ENCODE measurements at regions not wholly inside any gene's neighbourhood (a gene's known extent, or its start where the extent isn't known, plus 50 kb on each side); places are given as distances from the start of the nearest gene placed in this dataset.

DNA sequence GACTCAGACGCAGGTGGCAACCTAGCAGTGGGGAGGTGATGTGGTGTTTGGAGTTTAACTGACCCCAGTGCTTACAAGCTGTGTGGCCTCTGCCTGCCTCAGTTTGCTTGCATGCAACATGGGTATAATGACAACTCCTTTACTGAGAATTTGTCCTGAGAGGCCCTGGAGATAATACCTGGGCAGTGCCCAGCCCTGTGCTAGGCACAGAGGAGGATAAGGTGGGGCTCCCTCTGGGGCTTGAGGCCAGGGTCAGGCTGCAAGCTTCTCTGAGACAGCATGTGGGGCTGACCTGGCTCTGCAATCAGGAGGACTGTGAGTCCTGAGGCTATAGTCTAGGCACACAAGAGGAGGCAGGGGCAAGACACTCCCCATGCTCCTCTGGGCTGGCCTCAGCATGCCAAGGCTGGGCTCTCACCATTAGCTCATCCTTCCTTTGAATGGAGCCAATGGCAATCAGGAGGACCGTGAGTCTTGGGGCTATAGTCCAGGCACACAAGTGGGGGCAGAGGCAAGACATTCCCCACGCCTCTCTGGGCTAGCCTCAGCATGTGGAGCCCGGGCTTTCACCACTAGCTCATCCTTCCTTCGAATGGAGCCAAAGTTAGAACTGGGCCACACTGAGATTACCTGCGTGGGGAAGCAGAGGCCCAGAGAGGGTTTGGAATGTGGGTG, 147.9 kb downstream of the RPS24 start:
- H3K4me3 Mint-ChIP-seq = no peak overlapping the region
- H3K27ac Mint-ChIP-seq = no peak overlapping the region
- no peaks in the 10 kb centered on the region for H3K9me3 Mint-ChIP-seq
- H3K4me1 Mint-ChIP-seq (ENCODE audit: low read depth) = no peaks in the 10 kb centered on the region
- intact Hi-C loops (cut with micrococcal nuclease) = no loop called here
- H3K27me3 Mint-ChIP-seq (ENCODE audit: insufficient read depth) = no peaks in the 10 kb centered on the region
- DNase-seq (ENCODE audit: low spot score) = no peak
- H3K36me3 Mint-ChIP-seq (ENCODE audit: low read depth) = no peaks in the 10 kb centered on the region

DNA sequence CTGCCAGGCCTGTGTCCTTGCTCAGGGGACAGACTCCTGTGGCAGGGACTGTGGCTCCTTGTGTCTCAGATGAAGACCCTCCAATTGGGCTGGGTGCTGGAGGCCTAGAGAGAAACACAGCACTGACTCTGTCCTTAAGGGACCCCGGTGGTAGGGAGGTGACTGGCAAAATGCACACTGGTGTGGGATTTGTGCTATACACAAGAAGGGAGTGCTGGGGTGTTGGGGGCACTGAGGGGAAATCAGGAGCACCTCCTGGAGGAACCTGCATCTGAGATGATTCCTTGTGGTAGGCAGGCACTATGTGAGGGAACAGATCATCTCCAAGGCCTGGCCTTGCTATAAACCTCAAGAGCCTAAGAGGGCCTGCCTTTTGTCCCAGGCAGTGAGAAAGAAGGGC, 149.2 kb downstream of the RPS24 start:
- Mint-ChIP-seq H3K27me3 (ENCODE audit: insufficient read depth) (no peaks in the 10 kb centered on the region), H3K36me3 (ENCODE audit: low read depth) (no peaks in the 10 kb centered on the region), H3K4me3 (no peak overlapping the region), H3K9me3 (no peaks in the 10 kb centered on the region), H3K4me1 (ENCODE audit: low read depth) (no peaks in the 10 kb centered on the region), H3K27ac (no peak overlapping the region)
- DNase-seq (ENCODE audit: low spot score) = no peak
- intact Hi-C loops (cut with micrococcal nuclease) = no loop called here

DNA sequence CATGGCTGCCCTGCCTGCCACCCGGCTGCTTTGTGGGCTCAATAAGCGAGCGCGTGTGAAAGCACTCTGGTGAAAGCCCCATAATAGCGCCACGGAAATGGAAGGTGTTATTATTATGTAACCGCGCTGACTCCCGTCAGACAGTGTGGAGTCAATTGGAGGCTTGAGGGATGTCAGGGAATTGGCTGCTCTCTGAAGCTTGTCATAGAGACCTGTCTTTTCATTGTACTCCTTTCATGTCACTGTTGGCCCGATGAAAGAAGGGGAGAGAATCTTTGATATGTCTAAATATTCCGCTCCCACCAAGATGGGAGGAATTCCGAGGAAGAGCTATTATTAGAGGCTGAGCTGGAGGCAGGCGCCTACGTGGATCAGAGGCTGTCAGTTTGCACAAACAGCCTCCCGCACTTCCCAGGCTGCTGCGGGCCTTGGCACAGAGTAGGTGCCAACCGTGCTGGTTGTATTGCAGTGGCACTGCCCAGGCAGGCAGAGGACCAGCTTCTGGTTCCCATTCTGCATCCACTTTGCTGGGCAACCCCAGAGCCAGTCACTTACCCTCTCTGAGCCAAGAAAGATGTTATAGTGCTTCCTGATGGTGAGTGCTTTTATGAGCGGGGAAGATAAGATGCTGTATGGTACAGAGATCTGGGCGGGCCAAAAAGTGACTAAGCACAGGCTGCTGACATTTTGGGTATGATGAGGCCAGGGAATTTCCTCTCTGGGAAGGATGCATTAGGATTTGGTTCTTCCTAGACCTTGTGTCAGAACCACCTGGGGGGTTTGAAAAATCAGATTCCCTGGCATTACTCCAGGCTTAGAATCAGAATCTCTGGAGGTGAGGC, 151.4 kb downstream of the RPS24 start:
- Mint-ChIP-seq H3K9me3 (no peaks in the 10 kb centered on the region), H3K4me3 (no peak overlapping the region), H3K4me1 (ENCODE audit: low read depth) (no peaks in the 10 kb centered on the region), H3K27ac (no peak overlapping the region), H3K27me3 (ENCODE audit: insufficient read depth) (no peaks in the 10 kb centered on the region), H3K36me3 (ENCODE audit: low read depth) (no peaks in the 10 kb centered on the region)
- no peak for DNase-seq (ENCODE audit: low spot score)
- intact Hi-C loops (cut with micrococcal nuclease) = no loop called here

DNA sequence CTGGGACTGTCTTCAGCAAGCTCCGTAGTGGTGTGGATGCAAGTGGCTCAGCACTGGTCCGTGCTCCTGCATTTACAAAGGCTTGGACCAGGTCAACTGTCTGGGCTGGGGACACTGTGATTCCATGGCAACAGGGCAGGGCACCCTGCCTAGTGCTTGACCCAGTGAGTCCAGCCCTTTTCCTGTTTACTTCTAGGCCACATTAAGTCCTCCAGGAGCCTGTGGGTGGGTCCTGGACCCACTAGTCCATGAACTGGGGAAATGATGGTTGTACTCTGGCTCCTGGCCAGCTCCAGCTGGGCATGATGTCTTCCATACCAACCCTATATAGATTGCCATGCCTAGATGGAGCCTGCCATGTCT, 152.0 kb downstream of the RPS24 start:
- H3K27ac Mint-ChIP-seq = no peak overlapping the region

DNA sequence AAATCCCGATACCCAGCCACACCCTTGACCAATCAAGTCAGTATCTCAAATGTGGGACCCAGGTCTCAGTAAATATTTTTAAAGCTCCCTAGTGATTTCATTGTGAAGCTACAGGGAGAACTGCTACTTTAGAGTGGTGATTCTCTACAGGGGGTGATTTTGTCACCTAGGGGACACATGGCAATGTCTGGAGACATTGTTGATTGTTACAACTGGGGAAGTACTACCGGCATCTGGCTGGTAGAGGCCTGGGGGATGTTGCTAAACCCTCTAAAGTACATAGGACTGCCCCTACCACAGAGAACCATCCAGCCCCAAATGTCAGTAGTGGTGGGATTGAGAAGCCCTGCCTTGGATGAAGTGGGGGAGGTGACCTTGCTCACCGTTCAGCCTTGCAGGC, 152.9 kb downstream of the RPS24 start:
- intact Hi-C loops (cut with micrococcal nuclease) = no loop called here
- Mint-ChIP-seq H3K36me3 (ENCODE audit: low read depth) (no peaks in the 10 kb centered on the region), H3K27me3 (ENCODE audit: insufficient read depth) (no peaks in the 10 kb centered on the region)

More for the DNA sequence above, 152.0 kb downstream of the RPS24 start:
- H3K4me3 Mint-ChIP-seq = no peak overlapping the region
- no peaks in the 10 kb centered on the region for H3K36me3 Mint-ChIP-seq (ENCODE audit: low read depth)
- intact Hi-C loops (cut with micrococcal nuclease) = no loop called here
- DNase-seq (ENCODE audit: low spot score) = no peak
- H3K4me1 Mint-ChIP-seq (ENCODE audit: low read depth) = no peaks in the 10 kb centered on the region
- H3K9me3 Mint-ChIP-seq = no peaks in the 10 kb centered on the region
- no peaks in the 10 kb centered on the region for H3K27me3 Mint-ChIP-seq (ENCODE audit: insufficient read depth)

DNA sequence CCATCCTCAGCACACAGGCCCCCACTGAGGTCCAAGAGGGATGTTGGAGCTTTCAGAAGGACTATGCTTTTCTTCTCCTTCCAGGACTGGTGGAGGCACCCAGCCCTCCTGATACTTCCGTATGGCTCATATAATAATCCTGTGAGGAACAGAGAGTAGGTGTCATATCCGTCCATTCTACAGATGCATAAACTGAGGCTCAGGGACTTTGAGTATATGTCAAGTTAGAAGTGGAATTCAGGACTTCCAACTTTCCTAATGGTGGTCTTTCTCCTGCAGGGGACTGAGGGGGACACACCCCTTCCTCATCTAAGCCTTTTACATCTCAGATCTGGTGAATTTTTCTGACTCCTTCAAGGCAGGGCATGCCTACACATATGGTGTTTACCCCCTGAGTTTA, 153.7 kb downstream of the RPS24 start:
- Mint-ChIP-seq H3K9me3 (no peaks in the 10 kb centered on the region), H3K27me3 (ENCODE audit: insufficient read depth) (peaks cover under 1% of the 10 kb centered on the region), H3K4me1 (ENCODE audit: low read depth) (no peaks in the 10 kb centered on the region), H3K27ac (no peak overlapping the region), H3K4me3 (no peak overlapping the region), H3K36me3 (ENCODE audit: low read depth) (no peaks in the 10 kb centered on the region)
- DNase-seq (ENCODE audit: low spot score) = no peak
- intact Hi-C loops (cut with micrococcal nuclease) = no loop called here

More for the DNA sequence above, 152.9 kb downstream of the RPS24 start:
- Mint-ChIP-seq H3K4me1 (ENCODE audit: low read depth) (no peaks in the 10 kb centered on the region), H3K9me3 (no peaks in the 10 kb centered on the region), H3K27ac (no peak overlapping the region), H3K4me3 (no peak overlapping the region)
- no peak for DNase-seq (ENCODE audit: low spot score)

DNA sequence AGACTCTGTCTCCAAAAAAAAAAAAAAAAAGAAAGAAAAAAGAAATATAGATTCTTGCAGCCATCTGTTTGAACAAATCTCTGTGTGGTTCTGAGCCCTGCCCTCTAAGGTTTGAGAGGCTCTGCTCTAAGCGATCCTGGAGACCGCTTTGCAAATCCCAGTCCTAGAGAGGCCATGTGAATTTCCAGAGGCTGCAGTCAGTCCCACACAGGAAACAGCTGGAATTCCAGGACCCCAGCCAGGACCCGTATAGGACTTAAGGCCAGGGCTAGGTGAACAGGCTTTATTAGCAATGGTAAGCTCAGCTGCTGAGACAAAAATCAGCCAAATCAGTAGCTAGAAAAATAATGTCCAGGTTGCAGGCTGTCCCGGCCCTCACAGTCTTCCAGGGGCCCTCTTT, 154.8 kb downstream of the RPS24 start:
- intact Hi-C loops (cut with micrococcal nuclease) = no loop called here
- no peaks in the 10 kb centered on the region for H3K36me3 Mint-ChIP-seq (ENCODE audit: low read depth)
- peaks cover 2% of the 10 kb centered on the region for H3K27me3 Mint-ChIP-seq (ENCODE audit: insufficient read depth)

DNA sequence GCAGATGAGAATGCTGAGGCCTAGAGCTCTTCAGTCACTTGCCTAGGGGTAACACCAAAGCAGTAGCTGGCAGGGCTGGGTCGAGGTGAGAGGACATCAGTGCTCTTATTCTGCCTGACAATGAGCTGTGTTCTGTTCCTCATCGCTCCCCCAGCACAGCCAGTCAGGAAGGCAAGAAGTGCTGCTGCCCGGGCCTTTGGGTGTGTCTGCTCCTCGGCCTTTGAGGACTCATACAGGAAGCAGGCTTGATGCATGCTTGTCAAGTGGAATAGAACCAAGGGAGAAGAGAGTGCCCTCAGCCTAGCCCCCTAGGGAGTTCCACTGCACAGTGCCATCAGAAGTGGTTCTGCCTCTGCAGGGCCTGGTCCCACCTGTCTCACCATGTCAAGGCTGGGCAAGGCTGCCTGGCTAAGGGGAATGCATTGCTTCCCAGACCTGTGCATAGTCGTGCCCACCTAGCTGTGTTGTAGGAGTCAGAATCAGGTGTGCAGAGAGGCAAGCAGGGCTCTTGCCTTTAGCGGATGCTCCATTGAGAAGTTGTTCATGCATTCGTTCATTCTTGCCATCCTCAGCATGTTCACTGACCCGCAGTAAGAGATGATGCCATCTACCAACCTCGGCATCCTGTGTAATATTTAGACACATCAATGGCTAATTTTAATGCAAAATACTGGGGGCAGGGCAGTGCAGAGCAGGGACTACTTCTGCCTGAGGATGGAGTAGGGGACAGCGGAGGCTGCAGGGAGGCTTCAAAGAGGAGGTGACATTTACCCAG, 156.6 kb downstream of the RPS24 start:
- Mint-ChIP-seq H3K27me3 (ENCODE audit: insufficient read depth) (peaks cover 2% of the 10 kb centered on the region), H3K9me3 (peaks cover 4% of the 10 kb centered on the region), H3K4me3 (no peak overlapping the region), H3K27ac (no peak overlapping the region), H3K4me1 (ENCODE audit: low read depth) (no peaks in the 10 kb centered on the region), H3K36me3 (ENCODE audit: low read depth) (no peaks in the 10 kb centered on the region)
- DNase-seq (ENCODE audit: low spot score) = no peak
- intact Hi-C loops (cut with micrococcal nuclease) = no loop called here

More for the DNA sequence above, 154.8 kb downstream of the RPS24 start:
- Mint-ChIP-seq H3K9me3 (peaks cover 4% of the 10 kb centered on the region), H3K4me3 (no peak overlapping the region), H3K4me1 (ENCODE audit: low read depth) (no peaks in the 10 kb centered on the region), H3K27ac (no peak overlapping the region)
- no peak for DNase-seq (ENCODE audit: low spot score)

DNA sequence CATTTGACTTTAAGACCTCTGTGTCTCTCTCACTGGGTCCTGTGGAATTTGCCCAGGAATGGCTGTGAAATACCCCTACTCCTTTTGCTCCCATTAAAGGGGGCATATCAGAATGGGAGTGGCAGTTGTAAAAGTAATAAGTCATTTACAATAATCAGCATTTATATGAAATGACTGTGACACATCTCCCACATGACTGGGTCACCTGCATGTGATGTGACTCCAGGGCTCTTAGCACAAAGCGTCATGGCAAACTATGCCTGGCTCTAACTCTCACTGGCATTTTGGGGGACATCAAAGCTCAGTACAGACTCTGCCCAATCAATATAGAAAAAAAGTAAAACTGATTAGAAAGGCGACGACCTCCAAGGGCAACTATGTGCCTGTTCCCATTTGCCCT, 157.6 kb downstream of the RPS24 start:
- Mint-ChIP-seq H3K36me3 (ENCODE audit: low read depth) (no peaks in the 10 kb centered on the region), H3K27ac (no peak overlapping the region), H3K9me3 (peaks cover 4% of the 10 kb centered on the region), H3K4me1 (ENCODE audit: low read depth) (no peaks in the 10 kb centered on the region), H3K4me3 (no peak overlapping the region), H3K27me3 (ENCODE audit: insufficient read depth) (peaks cover 2% of the 10 kb centered on the region)
- intact Hi-C loops (cut with micrococcal nuclease) = no loop called here
- no peak for DNase-seq (ENCODE audit: low spot score)

DNA sequence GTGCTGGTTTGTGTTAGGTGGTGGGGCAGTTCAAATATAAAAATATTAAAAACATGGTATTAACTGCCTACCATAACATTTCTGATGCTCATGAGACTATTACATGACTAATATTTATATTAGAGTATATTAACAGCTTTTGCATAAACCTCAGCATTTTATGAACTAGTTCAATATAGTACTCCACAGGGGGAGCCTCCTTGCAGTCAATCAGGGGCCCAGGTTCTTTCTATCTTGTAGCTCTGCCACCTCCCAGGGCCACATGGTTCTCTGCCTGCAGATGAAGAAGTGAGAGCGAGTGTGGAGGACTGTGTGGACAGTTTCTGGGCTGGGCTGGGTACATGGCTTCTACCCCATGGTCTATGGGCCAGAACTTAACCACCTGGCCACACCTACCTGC, 159.5 kb downstream of the RPS24 start:
- peaks cover 4% of the 10 kb centered on the region for H3K9me3 Mint-ChIP-seq
- H3K4me3 Mint-ChIP-seq = no peak overlapping the region
- no peak for DNase-seq (ENCODE audit: low spot score)
- intact Hi-C loops (cut with micrococcal nuclease) = no loop called here
- no peaks in the 10 kb centered on the region for H3K36me3 Mint-ChIP-seq (ENCODE audit: low read depth)
- peaks cover 2% of the 10 kb centered on the region for H3K27me3 Mint-ChIP-seq (ENCODE audit: insufficient read depth)
- H3K27ac Mint-ChIP-seq = no peak overlapping the region
- no peaks in the 10 kb centered on the region for H3K4me1 Mint-ChIP-seq (ENCODE audit: low read depth)

DNA sequence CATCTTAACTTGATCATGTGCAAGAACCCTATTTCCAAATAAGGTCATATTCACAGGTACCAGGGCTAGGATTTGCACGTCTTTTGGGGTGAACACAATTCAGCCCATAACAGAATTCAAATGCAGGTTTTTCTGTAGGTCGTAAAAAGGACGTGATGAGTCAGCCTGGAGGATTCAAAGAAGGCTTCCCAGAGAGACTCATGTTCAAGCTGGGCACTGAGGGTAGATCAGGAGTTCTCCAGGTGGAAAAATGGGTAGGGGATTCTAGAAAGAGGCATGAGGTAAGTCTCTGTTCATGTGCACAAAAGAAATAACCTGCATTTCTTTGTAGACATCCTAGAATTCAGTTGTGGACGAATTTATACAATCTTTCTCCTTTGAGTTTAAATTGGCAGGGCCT, 160.4 kb downstream of the RPS24 start:
- Mint-ChIP-seq H3K27ac (no peak overlapping the region), H3K36me3 (ENCODE audit: low read depth) (no peaks in the 10 kb centered on the region), H3K4me3 (no peak overlapping the region), H3K27me3 (ENCODE audit: insufficient read depth) (peaks cover 2% of the 10 kb centered on the region), H3K9me3 (peaks cover 4% of the 10 kb centered on the region), H3K4me1 (ENCODE audit: low read depth) (no peaks in the 10 kb centered on the region)
- no peak for DNase-seq (ENCODE audit: low spot score)
- intact Hi-C loops (cut with micrococcal nuclease) = no loop called here

DNA sequence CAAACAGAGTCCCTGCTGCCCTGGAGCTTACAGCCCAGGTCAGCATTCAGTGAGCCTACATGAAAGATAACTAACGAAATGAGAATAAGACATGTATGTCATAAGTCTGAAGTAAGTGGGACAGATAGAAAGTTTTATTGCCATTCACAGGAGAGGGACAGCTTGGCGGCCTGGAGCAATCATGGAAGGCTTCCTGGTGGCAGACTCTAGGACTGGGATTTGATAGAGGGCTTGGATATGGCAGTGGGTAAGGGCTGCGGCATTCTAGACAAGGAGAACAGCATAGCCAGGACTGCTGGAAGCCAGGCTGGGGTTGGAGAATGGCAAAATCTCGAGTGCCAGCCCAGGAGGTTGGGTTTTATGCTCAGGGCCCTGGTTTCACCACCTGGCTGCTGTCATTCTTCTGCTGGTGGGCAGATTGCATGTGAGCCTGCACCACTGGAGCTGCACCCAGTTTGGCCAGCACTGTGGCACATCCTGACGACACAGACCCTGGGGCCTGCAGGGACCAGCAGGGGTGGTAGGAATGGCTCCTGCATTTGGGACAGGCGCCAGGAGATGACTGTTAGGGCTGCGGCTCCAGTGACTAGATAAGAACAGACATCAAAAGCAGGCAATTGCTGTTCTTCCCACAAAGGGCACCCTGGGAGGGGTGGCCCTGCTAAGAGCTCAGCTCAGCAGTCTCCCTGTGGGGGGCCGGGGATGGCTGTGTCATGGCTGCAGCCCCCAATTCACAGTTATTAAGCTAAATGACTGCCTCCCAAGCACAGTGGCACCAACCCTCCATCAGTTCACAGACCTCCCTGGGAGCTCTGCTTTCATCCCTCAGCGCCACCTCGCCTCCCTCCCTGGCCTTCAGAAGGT, 161.1 kb downstream of the RPS24 start:
- H3K9me3 Mint-ChIP-seq = peaks cover 4% of the 10 kb centered on the region
- no peaks in the 10 kb centered on the region for H3K36me3 Mint-ChIP-seq (ENCODE audit: low read depth)
- no peak overlapping the region for H3K4me3 Mint-ChIP-seq
- H3K27me3 Mint-ChIP-seq (ENCODE audit: insufficient read depth) = peaks cover 2% of the 10 kb centered on the region
- no peak overlapping the region for H3K27ac Mint-ChIP-seq
- intact Hi-C loops (cut with micrococcal nuclease) = no loop called here
- DNase-seq (ENCODE audit: low spot score) = no peak
- H3K4me1 Mint-ChIP-seq (ENCODE audit: low read depth) = no peaks in the 10 kb centered on the region

Data from activated T-helper 1 cell treated with anti-CD3 and anti-CD28 coated beads, Interleukin-12 subunit alpha, Interleukin-12 subunit beta, Interleukin-2, Interleukin-4 antibody, amounts not matched to agents 30 ng/mL and 10 ng/mL and 1 ng/mL, durations not matched to agents 14 hours and 24 hours and 36 hours (primary cell).